HepG2 (cell line): ENCODE measurements at regions not wholly inside any gene's neighbourhood (a gene's known extent, or its start where the extent isn't known, plus 50 kb on each side); places are given as distances from the start of the nearest gene placed in this dataset.

Experiments
- ADNP ChIP-seq: sonication (generic); formaldehyde crosslinking; IDR thresholded peaks from 2 replicates; pipeline ENCODE4 v1.4.0; 2020; ENCODE audit warnings: missing genetic modification reagents
- ARNT2 ChIP-seq: sonication (generic); formaldehyde crosslinking; IDR thresholded peaks from 2 replicates; pipeline ENCODE4 v1.8.0; 2022; ENCODE audit warnings: mild to moderate bottlenecking, low read depth, missing genetic modification reagents, moderate library complexity
- BHLHE40 ChIP-seq: IDR thresholded peaks from 2 replicates; pipeline ENCODE4 v1.6.1; 2011; ENCODE audit warnings: low read length, improper control_type of control experiment
- CBX5 ChIP-seq: sonication (generic); formaldehyde crosslinking; IDR thresholded peaks from 2 replicates; pipeline ENCODE4 v1.4.0; 2020; ENCODE audit warnings: missing genetic modification reagents, borderline replicate concordance
- ERF ChIP-seq: IDR thresholded peaks from 2 replicates; pipeline ENCODE4 v1.6.1; 2018; ENCODE audit warnings: missing biosample characterization, missing genetic modification reagents
- ESRRA ChIP-seq: sonication (generic); formaldehyde crosslinking; IDR thresholded peaks from 2 replicates; pipeline ENCODE4 v1.5.1; 2020; ENCODE audit warnings: mild to moderate bottlenecking, low read depth, missing genetic modification reagents
- HOXA9 ChIP-seq: sonication (generic); formaldehyde crosslinking; IDR thresholded peaks from 2 replicates; pipeline ENCODE4 v1.8.1; 2022; ENCODE audit warnings: missing genetic modification reagents, mild to moderate bottlenecking, moderate library complexity, borderline replicate concordance
- KLF15 ChIP-seq: sonication (generic); formaldehyde crosslinking; IDR thresholded peaks from 2 replicates; pipeline ENCODE4 v1.8.1; 2023; ENCODE audit warnings: borderline replicate concordance, mild to moderate bottlenecking, inconsistent platforms, missing genetic modification reagents, mixed read lengths
- NCOA1 ChIP-seq: sonication (generic); formaldehyde crosslinking; IDR thresholded peaks from 2 replicates; pipeline ENCODE4 v1.9.0; 2021; ENCODE audit warnings: missing genetic modification reagents
- PAWR ChIP-seq: sonication (generic); formaldehyde crosslinking; IDR thresholded peaks from 2 replicates; pipeline ENCODE4 v1.4.0; 2020; ENCODE audit warnings: missing genetic modification reagents, mild to moderate bottlenecking, borderline replicate concordance
- PITX1 ChIP-seq: sonication (generic); formaldehyde crosslinking; IDR thresholded peaks from 2 replicates; pipeline ENCODE4 v1.5.1; 2020; ENCODE audit warnings: mild to moderate bottlenecking, missing genetic modification reagents
- PRMT3 ChIP-seq: sonication (generic); formaldehyde crosslinking; IDR thresholded peaks from 2 replicates; pipeline ENCODE4 v1.8.1; 2022; ENCODE audit warnings: low read depth, mild to moderate bottlenecking, moderate library complexity, missing genetic modification reagents, borderline replicate concordance
- U2AF2 ChIP-seq: fragments of 200-400 bp; formaldehyde crosslinking; IDR thresholded peaks from 2 replicates; pipeline ENCODE4 v1.6.1; 2017; ENCODE audit warnings: low read depth, mild to moderate bottlenecking, low read length
- ZFP41 ChIP-seq: sonication (generic); formaldehyde crosslinking; IDR thresholded peaks from 2 replicates; pipeline ENCODE4 v1.4.0; 2020; ENCODE audit warnings: mild to moderate bottlenecking, missing genetic modification reagents, borderline replicate concordance
- ZIK1 ChIP-seq: sonication (generic); formaldehyde crosslinking; IDR thresholded peaks from 2 replicates; pipeline ENCODE4 v1.5.0; 2020; ENCODE audit warnings: mild to moderate bottlenecking, low read depth, missing genetic modification reagents, borderline replicate concordance
- ZNF292 ChIP-seq: sonication (generic); formaldehyde crosslinking; IDR thresholded peaks from 2 replicates; pipeline ENCODE4 v1.8.1; 2022; ENCODE audit warnings: mild to moderate bottlenecking, low read depth, missing genetic modification reagents, borderline replicate concordance
- ZNF343 ChIP-seq: sonication (generic); formaldehyde crosslinking; IDR thresholded peaks from 2 replicates; pipeline ENCODE4 v1.4.0; 2020; ENCODE audit warnings: mild to moderate bottlenecking, missing genetic modification reagents
- ZNF441 ChIP-seq: sonication (generic); formaldehyde crosslinking; IDR thresholded peaks from 2 replicates; pipeline ENCODE4 v1.7.0; 2021; ENCODE audit warnings: missing genetic modification reagents, borderline replicate concordance
- ZNF768 ChIP-seq: sonication (generic); formaldehyde crosslinking; IDR thresholded peaks from 2 replicates; pipeline ENCODE4 v1.4.0; 2020; ENCODE audit warnings: missing genetic modification reagents
- TF ChIP-seq, protein P1 (sequence below): sonication (generic); formaldehyde crosslinking; conservative IDR thresholded peaks from 2 replicates; pipeline ENCODE4 v1.8.0; 2022; ENCODE audit warnings: low read depth, missing genetic modification reagents
- TF ChIP-seq, protein P2 (sequence below): IDR thresholded peaks from 2 replicates; pipeline ENCODE4 v1.6.1; 2018; ENCODE audit warnings: missing genetic modification reagents, mild to moderate bottlenecking, missing compliant biosample characterization

GRCh38 chr6:148218542-148219258 is 123.9 kb upstream of the SASH1 start (continued):
- TF ChIP-seq ZNF441 (CRISPR knock-in tag) (peak; percentile 54; the same call in 1 of the 2 replicates), ZNF768 (CRISPR knock-in tag) (no peak), CBX5 (no peak), KLF15 (no peak), ZFP41 (CRISPR knock-in tag) (no peak), ZNF343 (no peak), PITX1 (CRISPR knock-in tag) (0 out of 2 replicates have a peak, but pooled peaks have one; percentile 47), ERF (no peak), HOXA9 (CRISPR knock-in tag) (no peak), ADNP (CRISPR knock-in tag) (no peak), PAWR (CRISPR knock-in tag) (no peak), PRMT3 (CRISPR knock-in tag) (no peak), ESRRA (CRISPR knock-in tag) (peak; percentile 90), BHLHE40 (no peak), NCOA1 (no peak), U2AF2 (no peak), ZIK1 (no peak), ZNF292 (CRISPR knock-in tag) (no peak), ARNT2 (CRISPR knock-in tag) (no peak)
- TF ChIP-seq, protein P1, sequence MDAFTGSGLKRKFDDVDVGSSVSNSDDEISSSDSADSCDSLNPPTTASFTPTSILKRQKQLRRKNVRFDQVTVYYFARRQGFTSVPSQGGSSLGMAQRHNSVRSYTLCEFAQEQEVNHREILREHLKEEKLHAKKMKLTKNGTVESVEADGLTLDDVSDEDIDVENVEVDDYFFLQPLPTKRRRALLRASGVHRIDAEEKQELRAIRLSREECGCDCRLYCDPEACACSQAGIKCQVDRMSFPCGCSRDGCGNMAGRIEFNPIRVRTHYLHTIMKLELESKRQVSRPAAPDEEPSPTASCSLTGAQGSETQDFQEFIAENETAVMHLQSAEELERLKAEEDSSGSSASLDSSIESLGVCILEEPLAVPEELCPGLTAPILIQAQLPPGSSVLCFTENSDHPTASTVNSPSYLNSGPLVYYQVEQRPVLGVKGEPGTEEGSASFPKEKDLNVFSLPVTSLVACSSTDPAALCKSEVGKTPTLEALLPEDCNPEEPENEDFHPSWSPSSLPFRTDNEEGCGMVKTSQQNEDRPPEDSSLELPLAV, result no peak
- TF ChIP-seq, protein P2, sequence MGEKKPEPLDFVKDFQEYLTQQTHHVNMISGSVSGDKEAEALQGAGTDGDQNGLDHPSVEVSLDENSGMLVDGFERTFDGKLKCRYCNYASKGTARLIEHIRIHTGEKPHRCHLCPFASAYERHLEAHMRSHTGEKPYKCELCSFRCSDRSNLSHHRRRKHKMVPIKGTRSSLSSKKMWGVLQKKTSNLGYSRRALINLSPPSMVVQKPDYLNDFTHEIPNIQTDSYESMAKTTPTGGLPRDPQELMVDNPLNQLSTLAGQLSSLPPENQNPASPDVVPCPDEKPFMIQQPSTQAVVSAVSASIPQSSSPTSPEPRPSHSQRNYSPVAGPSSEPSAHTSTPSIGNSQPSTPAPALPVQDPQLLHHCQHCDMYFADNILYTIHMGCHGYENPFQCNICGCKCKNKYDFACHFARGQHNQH (CRISPR knock-in tag), result no peak
